H1 (cell line): ENCODE measurements at regions not wholly inside any gene's neighbourhood (a gene's known extent, or its start where the extent isn't known, plus 50 kb on each side); places are given as distances from the start of the nearest gene placed in this dataset.

Experiments used
- CTCF ChIA-PET: fragments of 300-600 bp; sonication (Branson Sonifier 250); formaldehyde crosslinking; loops from one replicate; lab custom pipeline; 2021; ENCODE audit not compliant: partially characterized antibody; lab: Charles Lee
- POLR2A ChIA-PET: fragments of 300-600 bp; sonication (Branson Sonifier 250); formaldehyde crosslinking; loops from one replicate; lab custom pipeline; 2021; ENCODE audit warnings: inconsistent platforms; ENCODE audit not compliant: partially characterized antibody; lab: Charles Lee
- DNase-seq, 2 experiments: peaks; one replicate each; pipeline versions ENCODE4 v3.0.0 to v3.0.0-alpha.2; 2010 to 2022; ENCODE audit warnings: low spot score in 2 of 2, low read depth in 1 of 2, mixed read lengths in 1 of 2
- FAIRE-seq: peaks from 2 replicates; lab custom pipeline; 2011; peaks lifted over from hg19 to GRCh38; lab: Jason Lieb, UNC
- H2AFZ ChIP-seq: 2 replicates; pipeline ENCODE4 v1.8.1; 2012; ENCODE audit warnings: low read length, inconsistent platforms
- H2AK5ac ChIP-seq: 2 replicates; pipeline ENCODE4 v1.6.1; 2013; ENCODE audit warnings: low read depth, low read length
- H2BK120ac ChIP-seq: replicated peaks from 2 replicates; pipeline ENCODE3; 2013; ENCODE audit warnings: low read depth, low read length, inconsistent platforms
- H2BK12ac ChIP-seq: 2 replicates; pipeline ENCODE4 v1.6.1; 2013; ENCODE audit warnings: low read depth, low read length
- H2BK15ac ChIP-seq: 2 replicates; pipeline ENCODE4 v1.6.1; 2013; ENCODE audit warnings: low read length
- H2BK20ac ChIP-seq: 2 replicates; pipeline ENCODE4 v1.6.1; 2013; ENCODE audit warnings: low read length
- H2BK5ac ChIP-seq: 2 replicates; pipeline ENCODE4 v1.6.1; 2013; ENCODE audit warnings: low read depth, low read length
- H3K14ac ChIP-seq: 2 replicates; pipeline ENCODE4 v1.6.1; 2013; ENCODE audit warnings: inconsistent platforms; ENCODE audit not compliant: insufficient read length
- H3K18ac ChIP-seq: 2 replicates; pipeline ENCODE4 v1.6.1; 2013; ENCODE audit warnings: low read length; ENCODE audit errors: extremely low read depth
- H3K23ac ChIP-seq: 2 replicates; pipeline ENCODE4 v1.6.1; 2013; ENCODE audit warnings: inconsistent platforms; ENCODE audit not compliant: insufficient read length
- H3K23me2 ChIP-seq: 2 replicates; pipeline ENCODE4 v1.6.1; 2013; ENCODE audit warnings: low read depth, low read length
- H3K27ac ChIP-seq: 2 replicates; pipeline ENCODE4 v1.6.1; 2011; ENCODE audit warnings: low read depth, low read length, inconsistent platforms
- H3K27me3 ChIP-seq, 4 experiments: replicated peaks in 1 of 4; 1 replicate in 1 of 4; 2 replicates in 3 of 4; pipeline versions ENCODE4 v1.6.1 to v1.8.1; 2011 to 2013; ENCODE audit warnings: low read length in 3 of 4, mild to moderate bottlenecking in 3 of 4, inconsistent platforms in 2 of 4, mixed read lengths in 2 of 4, moderate library complexity in 1 of 4; ENCODE audit not compliant: control insufficient read depth in 3 of 4, insufficient read depth in 3 of 4; ENCODE audit errors: extremely low read depth in 1 of 4
- H3K36me3 ChIP-seq, 4 experiments: 2 replicates each; pipeline versions ENCODE4 v1.6.1 to v1.8.1; 2011 to 2013; ENCODE audit warnings: mild to moderate bottlenecking in 4 of 4, low read length in 3 of 4, moderate library complexity in 2 of 4, control low read depth in 1 of 4, inconsistent platforms in 1 of 4; ENCODE audit not compliant: insufficient read depth in 4 of 4, control insufficient read depth in 2 of 4
- H3K4ac ChIP-seq: replicated peaks from 2 replicates; pipeline ENCODE3; 2013; ENCODE audit warnings: low read length, low read depth, mixed read lengths, inconsistent platforms; ENCODE audit not compliant: insufficient read length
- H3K4me1 ChIP-seq, 4 experiments: replicated peaks in 1 of 4; 1 replicate in 1 of 4; 2 replicates in 3 of 4; pipeline versions ENCODE4 v1.6.1 to v1.8.1; 2011 to 2013; ENCODE audit warnings: low read length in 3 of 4, inconsistent platforms in 2 of 4, mixed read lengths in 1 of 4; ENCODE audit not compliant: insufficient read depth in 4 of 4, control insufficient read depth in 3 of 4
- H3K4me2 ChIP-seq, 2 experiments: 2 replicates each; pipeline versions ENCODE4 v1.6.1 to v1.8.1; 2011 to 2013; ENCODE audit warnings: low read depth in 2 of 2, low read length in 2 of 2, control low read depth in 1 of 2, inconsistent platforms in 1 of 2, mild to moderate bottlenecking in 1 of 2; ENCODE audit not compliant: insufficient read depth in 1 of 2
- H3K4me3 ChIP-seq, 4 experiments: fragments of 200-600, 300-600 bp in 1 of 4; sonication (generic), shearing (Covaris generic), sonication (Bioruptor Twin) in 1 of 4; 2 replicates each; pipeline versions ENCODE4 v1.5.1 to v1.8.1; 2011 to 2016; ENCODE audit warnings: low read length in 4 of 4, low read depth in 3 of 4, control low read depth in 2 of 4, inconsistent platforms in 2 of 4, mild to moderate bottlenecking in 2 of 4, mixed read lengths in 1 of 4, moderate library complexity in 1 of 4; ENCODE audit not compliant: insufficient read depth in 2 of 4; ENCODE audit errors: extremely low read depth in 1 of 4
- H3K56ac ChIP-seq: replicated peaks from 2 replicates; pipeline ENCODE3; 2013; ENCODE audit warnings: low read depth, mild to moderate bottlenecking, mixed read lengths, low read length, inconsistent platforms; ENCODE audit not compliant: insufficient read length
- H3K79me1 ChIP-seq: 2 replicates; pipeline ENCODE4 v1.6.1; 2013; ENCODE audit warnings: low read depth, low read length, control low read depth
- H3K79me2 ChIP-seq, 2 experiments: 2 replicates each; pipeline versions ENCODE4 v1.6.1 to v1.8.1; 2012 to 2013; ENCODE audit warnings: low read length in 2 of 2, mild to moderate bottlenecking in 2 of 2, inconsistent platforms in 1 of 2; ENCODE audit not compliant: insufficient read depth in 2 of 2, control insufficient read depth in 1 of 2
- H3K9ac ChIP-seq, 4 experiments: replicated peaks in 1 of 4; 1 replicate in 1 of 4; 2 replicates in 3 of 4; pipeline versions ENCODE4 v1.6.1 to v1.8.1; 2011 to 2013; ENCODE audit warnings: low read depth in 3 of 4, low read length in 3 of 4, control low read depth in 2 of 4, mild to moderate bottlenecking in 2 of 4, moderate library complexity in 2 of 4, inconsistent platforms in 1 of 4; ENCODE audit errors: extremely low read depth in 1 of 4
- H3K9me3 ChIP-seq, 2 experiments: 2 replicates each; pipeline versions ENCODE4 v1.6.1 to v1.8.1; 2012 to 2013; ENCODE audit warnings: mild to moderate bottlenecking in 2 of 2, moderate library complexity in 2 of 2, control low read depth in 1 of 2, inconsistent platforms in 1 of 2, low read depth in 1 of 2, low read length in 1 of 2, mixed read lengths in 1 of 2; ENCODE audit not compliant: insufficient read depth in 2 of 2
- H4K20me1 ChIP-seq, 2 experiments: replicated peaks in 1 of 2; 2 replicates each; pipeline versions ENCODE3 to v1.8.1; 2011 to 2013; ENCODE audit warnings: inconsistent platforms in 2 of 2, low read length in 2 of 2, mild to moderate bottlenecking in 1 of 2; ENCODE audit not compliant: insufficient read depth in 2 of 2, control insufficient read depth in 1 of 2
- H4K5ac ChIP-seq: 2 replicates; pipeline ENCODE4 v1.6.1; 2013; ENCODE audit warnings: low read length, low read depth, mixed read lengths, inconsistent platforms; ENCODE audit not compliant: insufficient read length
- H4K8ac ChIP-seq: 2 replicates; pipeline ENCODE4 v1.8.0; 2013; ENCODE audit warnings: mild to moderate bottlenecking, moderate library complexity, low read length, inconsistent platforms; ENCODE audit not compliant: insufficient read depth; ENCODE audit errors: extremely low read depth
- H4K91ac ChIP-seq: replicated peaks from 2 replicates; pipeline ENCODE3; 2013; ENCODE audit warnings: low read length, mixed read lengths, inconsistent platforms; ENCODE audit not compliant: insufficient read length
- CBX5 ChIP-seq: fragments of 300-800, 300-1000 bp; sonication (generic); IDR thresholded peaks from 2 replicates; pipeline ENCODE4 v1.7.1; 2016; ENCODE audit warnings: antibody characterized with exemption, low read length, low read depth
- CTCF ChIP-seq, 3 experiments: IDR thresholded peaks; 1 replicate in 2 of 3; 2 replicates in 1 of 3; pipeline versions ENCODE4 v1.5.1 to v1.6.1; 2011; ENCODE audit warnings: low read length in 3 of 3, mild to moderate bottlenecking in 3 of 3, inconsistent platforms in 2 of 3, low read depth in 1 of 3, moderate library complexity in 1 of 3; ENCODE audit not compliant: insufficient read depth in 1 of 3; ENCODE audit errors: control extremely low read depth in 1 of 3
- EP300 ChIP-seq, 2 experiments: IDR thresholded peaks; 1 replicate in 1 of 2; 2 replicates in 1 of 2; pipeline ENCODE4 v1.6.1; 2011 to 2012; ENCODE audit warnings: low read depth in 2 of 2, low read length in 2 of 2, mild to moderate bottlenecking in 2 of 2, borderline replicate concordance in 1 of 2, inconsistent platforms in 1 of 2, moderate library complexity in 1 of 2
- EZH2 ChIP-seq: fragments of 200-600 bp; sonication (generic); IDR thresholded peaks from 2 replicates; pipeline ENCODE4 v1.7.1; 2012; ENCODE audit warnings: low read depth, mild to moderate bottlenecking, moderate library complexity, low read length, inconsistent platforms; ENCODE audit not compliant: severe bottlenecking
- GABPA ChIP-seq: IDR thresholded peaks from 2 replicates; pipeline ENCODE4 v1.6.1; 2011; ENCODE audit warnings: mild to moderate bottlenecking, low read length, moderate library complexity, borderline replicate concordance; ENCODE audit not compliant: insufficient read depth
- NRF1 ChIP-seq: IDR thresholded peaks from 2 replicates; pipeline ENCODE4 v1.6.1; 2011; ENCODE audit warnings: mild to moderate bottlenecking, low read depth, low read length, improper control_type of control experiment
- RNF2 ChIP-seq: fragments of 200-900, 300-1000 bp; sonication (generic); IDR thresholded peaks from 2 replicates; pipeline ENCODE4 v1.7.1; 2016; ENCODE audit warnings: borderline replicate concordance, low read depth, mild to moderate bottlenecking, antibody characterized with exemption, low read length; ENCODE audit not compliant: poor library complexity, severe bottlenecking; ENCODE audit errors: missing control alignments
- RXRA ChIP-seq: IDR thresholded peaks from 2 replicates; pipeline ENCODE4 v1.6.1; 2011; ENCODE audit warnings: low read depth, mild to moderate bottlenecking, low read length, moderate library complexity; ENCODE audit not compliant: insufficient read depth
- SIRT6 ChIP-seq: IDR thresholded peaks from one replicate; pipeline ENCODE4 v1.7.1; 2012; ENCODE audit warnings: low read length, inconsistent platforms
- TAF7 ChIP-seq: optimal IDR thresholded peaks from 2 replicates; pipeline ENCODE3; 2011; ENCODE audit warnings: low read depth, mild to moderate bottlenecking, inconsistent platforms, low read length, moderate library complexity, borderline replicate concordance
- TEAD4 ChIP-seq: IDR thresholded peaks from 2 replicates; pipeline ENCODE4 v1.6.1; 2012; ENCODE audit warnings: low read depth, low read length, inconsistent platforms, mixed read lengths
- WGBS, 2 experiments: shearing (Covaris generic) in 1 of 2; methylation state at CpG; one replicate each; pipeline versions ENCODE4 v1.1.6 to v1.1.7; 2013 to 2015; ENCODE audit warnings: low lambda C conversion rate in 2 of 2, mixed read lengths in 2 of 2, inconsistent platforms in 1 of 2, low coverage in 1 of 2, missing lambda C conversion rate in 1 of 2; ENCODE audit not compliant: insufficient replicate concordance in 2 of 2, insufficient coverage in 1 of 2, insufficient read length in 1 of 2; ENCODE audit errors: extremely low coverage in 1 of 2, missing lambda C conversion rate in 1 of 2; 5-methylcytosine and 5-hydroxymethylcytosine counted together

GRCh38 chr1:84742653-84743052 is 52.4 kb upstream of the SSX2IP start:
- no peak overlapping the region for H2BK12ac ChIP-seq
- H4K5ac ChIP-seq = no peak overlapping the region
- H3K18ac ChIP-seq = no peak overlapping the region
- no peaks in the 10 kb centered on the region for H3K23me2 ChIP-seq
- DNase-seq = no peak
- H2AK5ac ChIP-seq = no peak overlapping the region
- H3K14ac ChIP-seq = no peak overlapping the region
- no peak overlapping the region for H2BK15ac ChIP-seq
- H3K4me2 ChIP-seq = no peak overlapping the region
- H3K9me3 ChIP-seq = no peaks in the 10 kb centered on the region
- H3K79me2 ChIP-seq = no peaks in the 10 kb centered on the region
- H3K27me3 ChIP-seq = no peaks in the 10 kb centered on the region
- H4K20me1 ChIP-seq = no peaks in the 10 kb centered on the region
- no peak overlapping the region for H3K27ac ChIP-seq
- H3K79me1 ChIP-seq = no peaks in the 10 kb centered on the region
- H2AFZ ChIP-seq = no peak overlapping the region
- no peak overlapping the region for H2BK20ac ChIP-seq
- H2BK5ac ChIP-seq = no peak overlapping the region
- H3K4ac ChIP-seq = no peak overlapping the region
- no peak overlapping the region for H2BK120ac ChIP-seq
- H3K56ac ChIP-seq = no peak overlapping the region
- FAIRE-seq = no peak
- POLR2A ChIA-PET = no interaction called here
- no peak overlapping the region for H3K9ac ChIP-seq
- H4K91ac ChIP-seq = no peak overlapping the region
- H3K36me3 ChIP-seq = no peaks in the 10 kb centered on the region
- no peak overlapping the region for H3K4me3 ChIP-seq
- no peak overlapping the region for H4K8ac ChIP-seq
- CTCF ChIA-PET = interaction anchor here (0.9 to 6.1 kb wide), 4 partner anchors 8 to 21 kb away, joined by 4 to 34 read pairs (median 7); no protein-coding TSS in a partner anchor
- peaks cover 0 to 14% (median 8%) of the 10 kb centered on the region in 4 experiments; a peak in 5 of 7 replicates for H3K4me1 ChIP-seq
- 91% methylated on average over 1 of the region's 1 CpG; no CpG with 5 or more reads in 1 of the 2 experiments for WGBS, 2 experiments
- H3K23ac ChIP-seq = no peak overlapping the region
- TF ChIP-seq CBX5 = no peak
- TF ChIP-seq TEAD4 = no peak
- no peak for TF ChIP-seq NRF1
- TF ChIP-seq SIRT6 = no peak
- no peak for TF ChIP-seq RXRA
- no peak for TF ChIP-seq CTCF (IDR thresholded peaks at IDR 0.05; ENCODE audit: control extremely low read depth in 1 of 3, insufficient read depth in 1 of 3, low read depth in 1 of 3, low read length in 3 of 3)
- TF ChIP-seq EP300 (IDR thresholded peaks at IDR 0.05; ENCODE audit: borderline replicate concordance in 1 of 2, low read depth in 2 of 2, low read length in 2 of 2) = no peak
- no peak for TF ChIP-seq GABPA
- no peak for TF ChIP-seq EZH2
- TF ChIP-seq TAF7 = no peak
- TF ChIP-seq RNF2 = no peak
